ENCODE measurements at regions not wholly inside any gene's neighbourhood (a gene's known extent, or its start where the extent isn't known, plus 50 kb on each side); places are given as distances from the start of the nearest gene placed in this dataset.
"Not testable (repeated sequence)": the region's sequence is repeated elsewhere in the genome, so short reads cannot be mapped to it uniquely, and the experiment has no call there.

GRCh38 chr5:30149526-30149925 is 1044.0 kb upstream of the CDH6 start:
- TF ChIP-seq CTCF (IDR thresholded peaks at IDR 0.05; ENCODE audit: unreplicated experiment in 3 of 3) = no peak
- no peaks in the 10 kb centered on the region for H3K27me3 Mint-ChIP-seq (ENCODE audit: low read depth)
- H3K9me3 Mint-ChIP-seq = no peaks in the 10 kb centered on the region
- H3K4me1 Mint-ChIP-seq = no peaks in the 10 kb centered on the region
- H3K4me3 Mint-ChIP-seq = no peak overlapping the region
- H3K36me3 Mint-ChIP-seq (ENCODE audit: low read depth) = no peaks in the 10 kb centered on the region
- H3K27ac Mint-ChIP-seq = no peak overlapping the region

- no peak overlapping the region for H3K4me3 Mint-ChIP-seq
- H3K27ac Mint-ChIP-seq = no peak overlapping the region
- no peak for TF ChIP-seq CTCF (IDR thresholded peaks at IDR 0.05; ENCODE audit: unreplicated experiment in 3 of 3)
- no peaks in the 10 kb centered on the region for H3K36me3 Mint-ChIP-seq (ENCODE audit: low read depth)
- H3K4me1 Mint-ChIP-seq = no peaks in the 10 kb centered on the region
- no peaks in the 10 kb centered on the region for H3K27me3 Mint-ChIP-seq (ENCODE audit: low read depth)
- H3K9me3 Mint-ChIP-seq = peaks cover 7% of the 10 kb centered on the region
These were observed 1045.5 kb upstream of the CDH6 start for GRCh38 chr5:30147976-30148375.

GRCh38 chr5:30144059-30144458 is 1049.4 kb upstream of the CDH6 start:
- H3K36me3 Mint-ChIP-seq (ENCODE audit: low read depth); H3K4me3 Mint-ChIP-seq; H3K9me3 Mint-ChIP-seq; H3K27me3 Mint-ChIP-seq (ENCODE audit: low read depth); H3K4me1 Mint-ChIP-seq; H3K27ac Mint-ChIP-seq: not testable (repeated sequence)

GRCh38 chr5:30142432-30142831 is 1051.1 kb upstream of the CDH6 start:
- H3K4me1 Mint-ChIP-seq = no peaks in the 10 kb centered on the region
- H3K27me3 Mint-ChIP-seq (ENCODE audit: low read depth) = no peaks in the 10 kb centered on the region
- no peaks in the 10 kb centered on the region for H3K36me3 Mint-ChIP-seq (ENCODE audit: low read depth)
- peaks cover 7% of the 10 kb centered on the region for H3K9me3 Mint-ChIP-seq
- H3K27ac Mint-ChIP-seq = no peak overlapping the region
- TF ChIP-seq CTCF (IDR thresholded peaks at IDR 0.05; ENCODE audit: unreplicated experiment in 3 of 3) = no peak
- no peak overlapping the region for H3K4me3 Mint-ChIP-seq

GRCh38 chr5:30121043-30121442 is 1072.4 kb upstream of the CDH6 start:
- no peak for TF ChIP-seq CTCF (IDR thresholded peaks at IDR 0.05; ENCODE audit: unreplicated experiment in 3 of 3)
- Mint-ChIP-seq H3K4me1 (no peaks in the 10 kb centered on the region), H3K9me3 (no peaks in the 10 kb centered on the region), H3K27ac (no peak overlapping the region), H3K4me3 (no peak overlapping the region), H3K36me3 (ENCODE audit: low read depth) (no peaks in the 10 kb centered on the region), H3K27me3 (ENCODE audit: low read depth) (no peaks in the 10 kb centered on the region)

GRCh38 chr5:30117135-30117534 is 1076.4 kb upstream of the CDH6 start:
- no peaks in the 10 kb centered on the region for H3K27me3 Mint-ChIP-seq (ENCODE audit: low read depth)
- H3K4me3 Mint-ChIP-seq = no peak overlapping the region
- H3K9me3 Mint-ChIP-seq = no peaks in the 10 kb centered on the region
- no peak for TF ChIP-seq CTCF (IDR thresholded peaks at IDR 0.05; ENCODE audit: unreplicated experiment in 3 of 3)
- H3K4me1 Mint-ChIP-seq = no peaks in the 10 kb centered on the region
- no peak overlapping the region for H3K27ac Mint-ChIP-seq
- H3K36me3 Mint-ChIP-seq (ENCODE audit: low read depth) = no peaks in the 10 kb centered on the region

Measured in nephron (organoid).